NOMO-1 (cell line): ENCODE measurements at regions not wholly inside any gene's neighbourhood (a gene's known extent, or its start where the extent isn't known, plus 50 kb on each side); places are given as distances from the start of the nearest gene placed in this dataset.
"Not testable (repeated sequence)": the region's sequence is repeated elsewhere in the genome, so short reads cannot be mapped to it uniquely, and the experiment has no call there.

Source experiments
- DNase-seq, 2 experiments: peaks; one replicate each; lab custom pipeline; 2025; ENCODE audit not compliant: unreplicated experiment in 2 of 2; lab: John Stamatoyannopoulos, UW

DNA sequence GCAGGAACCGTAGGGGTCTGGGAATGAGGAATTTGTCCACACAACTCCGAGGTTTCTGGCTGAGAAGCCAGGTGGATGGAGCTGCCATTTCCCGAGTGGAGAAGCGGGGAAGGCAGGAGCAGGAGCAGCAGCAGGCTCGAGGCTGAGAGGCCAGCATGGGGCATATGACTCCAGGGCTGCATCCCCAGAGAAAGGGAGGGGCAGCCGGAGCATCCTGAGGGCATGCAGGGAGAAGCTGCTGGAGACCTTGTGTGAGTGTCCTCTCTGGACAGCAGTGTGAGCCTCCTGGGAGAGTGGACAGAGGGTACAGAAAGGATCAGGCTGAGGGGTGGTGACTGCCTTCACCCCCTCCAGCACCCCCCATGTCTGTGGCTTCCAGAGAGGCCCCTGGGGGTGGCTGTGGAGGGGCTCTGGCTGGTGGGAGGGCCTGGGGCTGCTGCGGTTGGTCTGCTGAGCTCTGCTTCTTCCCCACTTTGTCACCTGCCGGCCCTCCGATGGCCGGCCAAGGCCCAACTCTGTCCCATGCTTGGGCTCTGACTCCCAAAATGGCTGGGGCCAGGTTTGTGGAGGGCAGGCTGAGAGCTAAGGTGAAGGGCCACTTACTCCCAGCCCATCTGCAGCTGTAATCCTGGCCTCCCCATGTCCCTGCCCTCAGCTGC, 633.1 kb downstream of the MATN1 start:
- DNase-seq, result no peak

DNA sequence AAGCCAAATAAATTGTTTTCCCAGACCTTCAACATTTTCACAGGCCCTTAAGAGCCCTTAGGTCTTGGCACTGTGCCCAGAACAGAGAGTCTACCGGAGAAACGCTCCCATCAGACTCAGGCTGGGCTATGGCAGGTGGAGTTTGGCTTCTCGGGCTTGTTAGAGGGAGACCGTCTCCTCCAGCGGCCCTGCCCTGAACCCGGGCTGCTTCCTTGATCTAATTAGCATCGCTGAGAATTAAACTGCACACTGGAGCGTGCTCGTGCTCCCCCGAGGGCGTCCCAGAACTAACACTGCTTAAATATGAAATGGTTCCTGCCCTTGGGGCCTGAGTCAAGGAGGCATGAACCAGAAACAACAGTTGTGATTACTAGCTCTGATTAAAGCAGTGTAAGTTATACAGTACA, 634.4 kb downstream of the MATN1 start:
- DNase-seq, result no peak

DNA sequence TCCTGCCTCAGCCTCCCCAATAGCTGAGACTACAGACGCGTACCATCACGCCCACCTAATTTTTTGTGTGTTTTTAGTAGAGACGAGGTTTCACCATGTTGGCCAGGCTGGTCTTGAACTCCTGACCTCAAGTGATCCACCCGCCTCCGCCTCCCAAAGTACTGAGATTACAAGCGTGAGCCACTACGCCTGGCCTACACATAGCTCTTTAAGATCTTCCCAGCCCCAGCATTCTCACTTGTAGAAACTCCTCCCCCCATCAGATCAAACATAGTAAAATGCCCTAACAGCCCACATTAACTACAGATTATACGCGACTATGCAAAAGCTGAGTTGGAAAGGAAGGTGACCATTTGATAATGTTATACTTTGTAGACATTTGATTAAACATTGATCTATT, 634.8 kb downstream of the MATN1 start:
- DNase-seq, result no peak

DNA sequence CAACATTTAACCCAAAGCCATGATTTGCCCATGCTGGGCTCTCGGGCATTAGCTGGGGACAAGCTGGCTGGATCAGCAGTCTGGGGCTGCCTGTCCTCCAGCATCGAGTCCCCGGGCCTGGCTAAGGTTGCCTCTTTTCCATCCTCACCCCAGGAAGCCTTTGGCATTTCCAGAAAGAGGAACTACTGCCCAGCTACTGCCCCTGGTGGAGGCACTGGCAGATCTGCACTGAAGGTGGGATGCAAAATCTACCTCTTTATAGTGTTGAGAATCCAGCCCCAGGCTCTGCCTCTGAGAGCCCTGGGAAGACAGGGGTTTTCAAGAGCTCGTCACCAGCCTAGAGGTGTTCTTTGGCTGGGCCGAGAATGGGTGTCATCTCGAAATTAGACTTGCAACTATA, 635.9 kb downstream of the MATN1 start:
- peak; percentile 12 to 22 for DNase-seq

DNA sequence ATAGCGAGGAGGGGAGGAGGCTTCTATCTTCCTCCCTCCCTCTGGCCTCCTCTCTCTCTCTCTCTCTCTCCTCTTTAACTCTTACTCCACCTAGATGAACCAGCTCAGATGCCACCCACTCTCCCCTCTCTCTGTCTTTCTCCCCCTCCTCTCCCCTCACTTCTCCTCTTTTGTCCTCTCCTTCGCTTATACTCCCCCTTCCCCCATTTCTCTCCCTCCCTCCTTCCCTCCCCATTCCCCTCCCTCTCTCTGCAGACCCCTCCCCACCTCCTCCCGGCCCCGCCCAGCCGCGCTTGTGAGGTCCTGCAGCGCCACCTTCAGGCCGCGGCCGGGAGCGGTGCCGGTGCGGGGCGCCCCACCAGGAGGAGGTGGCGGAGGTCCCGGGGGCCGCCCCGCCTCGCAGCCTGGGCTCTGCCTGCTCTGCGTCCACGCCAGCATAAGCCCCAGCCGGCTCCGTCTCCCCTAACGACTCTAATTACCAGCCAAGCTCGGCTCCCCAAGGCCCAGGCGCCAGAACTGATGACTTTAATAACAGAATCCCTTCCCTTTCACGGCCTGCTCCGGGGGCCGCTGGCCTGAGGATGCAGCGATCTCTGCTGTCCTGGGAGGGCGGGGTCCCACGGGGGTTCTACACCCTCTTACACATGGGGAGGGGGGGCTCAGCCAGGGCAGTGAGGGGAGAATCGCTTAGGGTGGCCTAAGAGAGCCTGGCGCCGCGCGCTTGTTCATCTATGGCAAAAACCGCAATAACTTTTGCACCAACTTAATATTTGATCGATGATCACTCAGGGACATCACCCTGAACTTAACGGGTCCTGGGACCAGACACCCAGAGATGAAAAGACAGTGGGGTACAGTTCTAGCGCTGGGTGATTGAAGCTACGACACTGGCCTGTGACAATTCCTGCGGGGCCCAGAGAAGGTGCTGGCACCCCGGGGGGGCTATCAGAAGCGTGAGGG, 637.3 kb downstream of the MATN1 start:
- peak in 1 of 2 experiments; percentile 2 for DNase-seq

DNA sequence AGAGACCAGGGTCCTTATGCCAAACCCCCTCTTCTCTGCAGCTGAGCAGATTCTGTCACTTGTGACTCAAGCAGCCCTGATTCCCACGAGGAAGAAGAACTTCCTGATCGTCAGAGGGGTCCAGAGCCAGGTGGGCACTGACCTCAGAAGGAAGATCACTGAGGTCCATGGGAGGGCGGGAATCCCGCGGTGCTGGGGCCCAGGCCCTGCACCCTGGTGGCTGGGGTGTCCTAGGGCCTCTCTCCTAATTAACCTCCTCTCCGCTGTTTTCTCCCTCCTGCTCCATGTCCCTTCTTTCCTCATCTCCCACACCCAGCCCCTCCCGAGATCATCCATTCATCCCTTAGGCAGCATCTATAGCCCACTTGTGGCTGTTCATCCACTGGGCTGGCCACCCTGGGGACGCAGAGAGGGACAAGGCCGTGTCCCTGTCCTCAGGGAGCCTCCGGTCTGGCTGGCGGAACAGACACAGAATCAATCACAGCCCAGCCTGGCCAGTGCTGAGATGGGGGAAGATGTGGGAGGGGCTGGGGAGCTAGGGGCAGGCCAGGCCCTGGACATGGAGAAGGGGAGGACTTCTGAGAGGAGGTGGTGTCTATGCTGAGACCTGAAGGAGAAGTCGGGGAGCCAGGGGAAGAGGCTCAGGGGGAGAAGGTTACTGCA, 638.3 kb downstream of the MATN1 start:
- no peak for DNase-seq

DNA sequence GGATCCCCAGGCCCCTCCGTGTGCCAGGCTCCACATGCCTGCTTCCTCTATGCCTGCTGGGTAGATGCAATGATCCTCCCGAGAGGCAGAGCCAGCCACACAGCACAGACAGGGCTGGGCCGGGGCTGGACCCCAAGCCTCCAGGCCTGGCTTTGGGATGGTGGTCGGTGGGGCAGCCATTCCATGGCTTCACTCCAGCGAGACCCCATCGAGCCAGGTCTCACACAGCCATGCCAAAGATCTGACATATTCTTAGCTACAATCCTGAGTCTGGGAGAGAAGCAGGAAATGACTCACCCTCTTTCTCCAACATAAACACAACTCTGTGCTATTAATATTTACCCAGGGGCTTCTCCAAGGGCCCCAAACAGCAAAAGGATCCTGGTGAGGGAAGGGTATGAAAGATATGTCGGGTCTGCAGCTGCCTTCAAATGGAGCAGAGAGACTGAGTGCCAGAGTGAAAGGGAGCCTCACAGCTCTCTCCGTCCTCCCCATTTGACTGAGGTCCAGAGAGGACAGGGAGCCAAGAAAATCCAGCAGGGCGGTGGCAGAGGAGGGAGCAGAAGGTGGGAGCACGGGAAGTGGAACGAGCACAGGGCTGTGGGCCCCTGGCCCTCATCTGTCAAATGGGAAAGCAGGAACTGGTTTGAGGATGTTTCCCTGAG, 639.5 kb downstream of the MATN1 start:
- no peak for DNase-seq

DNA sequence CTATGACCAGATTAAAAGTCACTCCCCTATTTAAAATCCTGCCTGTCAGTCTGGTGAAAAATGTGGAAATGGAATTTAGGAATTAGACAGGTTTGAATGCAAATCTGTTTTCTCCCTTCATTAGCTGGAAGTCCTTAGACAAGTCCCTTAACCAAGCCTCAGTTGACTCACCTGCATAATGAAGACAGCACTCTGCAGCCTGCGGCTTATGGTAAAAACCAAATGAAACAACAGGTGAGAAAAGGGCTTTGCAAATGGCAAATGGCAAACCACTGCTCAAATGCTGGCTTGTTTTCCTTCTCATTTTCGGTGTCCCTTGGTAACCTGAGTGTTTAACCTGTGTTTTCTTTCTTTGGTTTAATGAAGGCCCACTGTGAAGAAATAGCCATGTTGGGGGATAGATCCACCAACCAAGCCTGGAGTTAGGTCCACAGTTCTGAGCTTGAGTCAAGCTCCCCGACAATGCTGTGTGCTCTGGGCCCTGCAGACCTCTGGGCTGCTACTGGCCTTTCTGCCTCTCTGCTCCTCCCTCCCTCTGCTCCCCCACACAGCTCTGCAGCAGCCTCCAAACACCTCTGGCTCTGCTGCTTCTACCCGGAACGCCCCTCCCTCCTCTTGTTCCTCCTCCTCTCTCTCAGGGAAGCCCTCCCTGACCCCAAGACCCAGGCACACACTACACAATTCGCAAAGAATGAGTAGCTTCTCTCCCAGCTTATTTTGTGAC, 641.8 kb downstream of the MATN1 start:
- DNase-seq, result no peak

DNA sequence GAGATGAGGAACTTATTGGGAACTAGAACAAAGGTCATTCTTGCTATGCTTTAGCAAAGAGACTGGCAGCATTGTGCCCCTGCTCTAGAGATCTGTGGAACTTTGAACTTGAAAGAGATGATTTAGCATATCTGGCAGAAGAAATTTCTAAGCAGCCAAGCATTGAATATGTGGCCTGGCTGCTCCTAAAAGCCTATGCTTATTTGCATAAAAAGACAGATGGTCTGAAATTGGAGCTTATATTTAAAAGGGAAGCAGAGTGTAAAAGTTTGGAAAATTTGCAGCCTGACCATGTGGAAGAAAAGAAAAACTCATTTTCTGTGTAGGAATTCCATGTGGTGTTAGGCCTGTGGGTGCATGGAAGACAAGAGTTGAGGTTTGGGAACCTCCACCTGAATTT, 647.5 kb downstream of the MATN1 start:
- not testable (repeated sequence) for DNase-seq

DNA sequence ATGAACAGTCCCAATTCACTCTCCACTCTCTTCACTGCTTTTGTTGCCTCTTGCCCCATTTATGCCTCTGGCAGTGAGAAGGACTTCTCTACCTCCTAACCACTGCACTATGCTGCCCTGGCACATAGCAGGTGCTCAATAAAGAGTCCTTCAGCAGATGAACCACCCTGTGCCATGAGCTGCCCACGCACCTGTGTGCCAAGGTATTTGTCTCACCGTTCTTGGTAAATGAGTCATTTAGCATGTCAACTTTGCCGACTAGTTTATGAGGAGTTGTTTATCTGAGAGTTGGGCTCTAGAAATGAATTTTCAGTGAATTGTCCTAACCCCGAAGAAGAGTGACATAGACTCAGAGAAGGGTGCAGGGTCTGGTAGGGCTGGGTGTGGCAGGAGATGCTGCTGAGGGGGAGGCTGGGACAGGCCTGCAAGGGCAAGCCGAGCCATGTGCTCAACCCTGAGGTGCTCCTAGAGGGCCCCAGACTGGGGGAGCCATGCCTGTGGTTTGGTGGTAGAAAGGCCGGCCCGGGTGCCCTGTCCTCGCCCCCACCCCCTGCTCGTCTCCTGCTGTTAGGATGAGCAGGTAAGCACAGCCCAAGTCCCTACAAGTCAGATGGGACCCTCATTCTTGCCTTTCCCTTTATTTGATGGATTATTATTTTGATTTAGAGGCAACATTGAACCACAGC, 654.5 kb downstream of the MATN1 start:
- DNase-seq, result no peak

DNA sequence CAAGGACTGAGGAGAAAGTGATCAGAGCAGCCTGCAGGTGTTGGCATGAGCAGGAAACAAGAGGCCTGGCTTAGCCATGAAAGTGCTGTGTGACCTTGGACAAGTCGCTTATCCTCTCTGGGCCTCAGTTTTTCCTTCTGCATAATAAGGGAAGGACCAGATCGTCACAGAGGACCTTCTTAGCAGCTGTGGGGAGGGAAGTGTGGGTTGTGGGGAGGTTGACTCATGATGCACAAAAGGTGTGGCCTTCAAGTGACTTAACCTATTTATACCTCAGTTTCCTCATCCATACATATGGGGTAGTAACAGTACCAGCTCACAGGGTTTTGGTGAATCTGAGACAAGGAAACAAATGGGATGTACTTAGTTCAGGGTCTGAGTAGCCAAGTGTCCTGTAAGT, 658.8 kb downstream of the MATN1 start:
- no peak for DNase-seq

DNA sequence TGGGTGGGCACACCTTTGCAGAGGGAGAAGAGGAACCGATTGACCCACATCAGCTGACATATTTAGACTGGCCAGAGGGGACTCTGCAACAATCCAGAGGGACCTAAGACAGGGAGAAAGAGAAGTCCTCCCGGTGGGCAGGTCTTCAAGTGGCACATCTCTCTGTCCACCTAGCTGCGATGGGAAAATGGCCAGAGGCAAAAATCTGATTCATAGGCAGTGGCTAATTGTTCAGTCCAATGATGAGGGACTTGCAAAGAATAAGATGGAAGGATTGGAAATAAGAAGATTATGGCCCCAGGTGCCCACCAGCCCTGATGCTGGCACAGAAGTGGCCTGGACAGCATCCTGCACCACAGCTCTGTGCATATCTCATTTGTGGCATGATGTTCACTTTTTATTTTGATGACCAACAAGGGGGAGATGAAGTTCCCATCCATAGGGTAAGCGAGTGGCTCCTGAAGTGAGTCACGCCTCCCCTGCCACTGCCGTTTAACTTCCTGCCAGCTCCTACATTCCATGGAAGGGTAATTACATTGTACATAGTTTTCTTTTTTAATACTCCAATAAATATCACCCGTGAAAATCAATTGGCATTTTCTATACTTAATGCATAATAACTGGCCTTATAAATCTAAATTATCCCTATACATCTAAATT, 659.6 kb downstream of the MATN1 start:
- no peak for DNase-seq

DNA sequence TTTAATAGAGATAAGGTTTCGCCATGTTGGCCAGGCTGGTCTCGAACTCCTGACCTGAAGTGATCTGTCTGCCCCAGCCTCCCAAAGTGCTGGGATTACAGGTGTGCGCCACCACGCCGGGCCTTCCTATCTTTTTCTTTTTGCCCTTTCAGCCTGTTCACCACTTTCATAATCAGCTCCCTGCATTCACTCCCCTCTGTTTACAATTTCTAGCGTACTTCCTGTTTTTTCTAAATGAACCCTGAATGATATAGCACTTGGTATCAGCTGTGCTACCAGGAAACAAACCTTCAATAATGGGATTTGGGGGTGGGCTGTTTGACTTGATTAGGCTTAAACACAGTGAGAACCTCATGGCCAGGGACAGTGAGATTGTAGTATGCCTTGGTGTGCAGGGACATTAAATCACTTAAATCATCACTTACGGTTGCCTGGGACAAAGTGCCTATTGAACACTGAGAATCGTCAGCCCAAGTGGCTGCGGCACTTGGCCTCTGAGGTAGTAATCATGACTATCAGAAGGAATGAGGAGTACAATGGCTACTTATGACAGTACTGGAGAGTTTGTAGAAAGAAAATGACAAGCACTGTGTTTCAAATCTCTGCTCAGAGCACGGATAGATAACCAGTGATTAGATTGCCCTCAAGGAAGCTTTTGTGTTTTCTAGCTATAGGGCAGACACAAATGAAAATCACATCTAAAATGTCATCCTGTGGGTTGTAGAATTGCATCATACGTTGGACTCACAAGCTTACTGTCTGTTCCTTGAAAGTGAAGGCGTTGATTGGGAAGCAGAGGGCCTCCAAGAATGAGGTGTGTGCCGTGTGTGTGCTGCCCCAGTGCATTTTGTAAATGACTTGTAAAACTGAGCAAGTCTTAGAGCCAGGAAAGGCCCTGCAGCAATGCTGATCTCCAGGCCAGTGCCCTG, 661.8 kb downstream of the MATN1 start:
- peak in 1 of 2 experiments; percentile 2 for DNase-seq

DNA sequence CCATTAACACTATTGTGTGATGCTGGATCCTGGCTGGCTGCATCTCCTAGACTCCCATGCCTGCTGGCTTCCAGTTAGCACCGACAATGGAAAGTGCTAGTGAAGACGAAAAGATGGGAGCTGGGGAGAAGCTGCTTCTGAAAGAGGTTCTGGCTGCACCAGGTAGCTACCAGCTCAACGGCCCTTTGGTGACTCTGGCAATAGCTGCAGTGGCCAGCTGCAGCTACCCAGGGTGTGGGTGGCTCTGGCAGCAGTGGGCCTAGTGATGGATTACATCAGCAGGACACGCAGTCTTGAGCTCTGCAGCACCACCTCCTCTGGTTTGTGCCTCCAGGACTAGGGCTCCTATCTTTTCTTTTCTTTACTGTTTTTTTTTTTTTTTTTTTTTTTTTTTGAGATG, 662.6 kb downstream of the MATN1 start:
- DNase-seq, result no peak

DNA sequence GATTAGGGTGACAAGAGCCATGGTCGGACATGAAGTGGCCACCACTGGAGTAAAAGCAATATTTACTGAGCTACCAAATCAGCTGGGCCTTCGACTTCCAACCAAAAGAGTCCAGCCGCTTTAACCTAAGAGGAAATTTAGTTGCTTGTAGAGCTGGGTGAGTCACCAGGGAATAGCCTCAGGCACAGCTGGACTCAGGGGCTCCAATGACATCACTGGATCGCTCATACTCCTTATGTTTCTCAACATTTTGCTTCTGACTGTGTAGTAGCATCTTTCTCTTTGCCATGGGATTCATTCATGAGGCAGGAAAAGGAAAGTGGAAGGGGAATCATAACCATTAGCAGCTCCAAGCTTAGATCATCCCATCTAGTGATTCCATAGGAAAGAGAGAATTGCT, 664.4 kb downstream of the MATN1 start:
- no peak for DNase-seq

DNA sequence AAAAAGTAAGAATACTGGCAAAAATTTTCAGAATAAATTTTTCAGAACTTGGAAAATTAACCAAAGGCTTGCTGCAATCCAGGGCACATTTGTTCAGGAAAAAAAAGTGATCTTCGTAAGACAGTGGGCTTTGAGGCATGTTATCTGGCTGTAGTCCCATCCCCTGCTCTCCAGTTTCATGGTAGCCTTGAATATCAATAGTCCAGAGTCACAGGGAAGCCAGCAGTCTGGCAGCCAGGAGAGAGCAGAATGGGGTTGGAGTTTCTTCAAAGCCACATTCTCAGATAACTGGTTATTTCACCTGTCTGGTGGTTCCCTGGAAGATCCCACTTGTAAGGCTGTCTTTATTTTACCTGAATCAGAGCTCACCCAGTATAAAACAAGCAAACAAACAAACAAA, 669.3 kb downstream of the MATN1 start:
- no peak for DNase-seq

DNA sequence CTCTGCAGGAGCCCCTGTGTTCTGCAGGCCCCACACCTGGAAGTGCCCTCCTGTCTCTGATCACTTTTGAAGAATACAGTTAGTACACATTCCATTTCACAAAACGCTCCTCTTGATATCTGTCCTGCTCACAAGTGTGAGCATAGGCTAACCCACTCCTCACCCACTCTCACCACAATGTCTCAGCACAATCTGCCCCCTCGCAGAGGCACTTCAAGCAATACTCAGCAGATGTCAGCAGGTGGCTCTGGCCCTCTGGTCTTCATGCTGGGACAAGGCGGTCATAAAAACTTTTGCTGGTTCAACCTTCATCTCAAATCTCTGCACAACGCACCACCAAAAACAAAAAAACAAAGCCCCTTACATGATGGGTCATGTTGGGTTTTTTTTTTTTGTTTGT, 671.2 kb downstream of the MATN1 start:
- DNase-seq, result no peak

DNA sequence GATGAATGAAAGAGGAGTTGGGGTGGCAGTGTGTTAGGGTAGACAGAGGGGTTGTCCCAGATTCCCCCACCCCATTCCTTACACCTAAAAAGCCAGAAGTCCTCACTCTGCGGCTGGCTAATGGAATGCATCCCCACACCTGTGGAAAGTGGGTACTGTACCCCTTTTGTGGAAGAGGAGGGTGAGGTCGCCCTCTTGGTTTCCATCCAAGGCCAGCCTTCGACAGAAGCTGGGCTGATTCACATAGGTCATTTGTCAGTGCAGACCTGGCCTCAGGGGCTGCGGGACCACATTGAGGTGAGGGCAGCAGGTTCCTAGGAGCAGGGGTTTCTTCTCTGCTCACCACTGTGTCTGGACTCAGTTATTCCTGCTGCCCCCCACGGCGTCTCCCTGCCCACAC, 671.6 kb downstream of the MATN1 start:
- no peak for DNase-seq
